Right lobe of liver (tissue), 4 donors: ENCODE measurements at regions not wholly inside any gene's neighbourhood (a gene's known extent, or its start where the extent isn't known, plus 50 kb on each side); places are given as distances from the start of the nearest gene placed in this dataset.

Experiments
- CTCF ChIP-seq, 4 donors: fragments of 200-600 bp in 3 of 4; fragments of 450-650 bp in 1 of 4; IDR thresholded peaks; one replicate each; pipeline versions ENCODE4 v1.5.1 to v1.8.0; 2016 to 2022; ENCODE audit warnings: antibody characterized with exemption in 4 of 4, mild to moderate bottlenecking in 2 of 4
- POLR2A ChIP-seq: fragments of 450-650 bp; IDR thresholded peaks from one replicate; pipeline ENCODE4 v1.6.1; 2017; ENCODE audit warnings: antibody characterized with exemption, mild to moderate bottlenecking
- donor health status: DM: no; HTN: no; CAD: no.
- donor health status: DM: no; HTN: no; CAD: no.
- donor health status: DM: no; HTN: yes; CAD: no.

DNA sequence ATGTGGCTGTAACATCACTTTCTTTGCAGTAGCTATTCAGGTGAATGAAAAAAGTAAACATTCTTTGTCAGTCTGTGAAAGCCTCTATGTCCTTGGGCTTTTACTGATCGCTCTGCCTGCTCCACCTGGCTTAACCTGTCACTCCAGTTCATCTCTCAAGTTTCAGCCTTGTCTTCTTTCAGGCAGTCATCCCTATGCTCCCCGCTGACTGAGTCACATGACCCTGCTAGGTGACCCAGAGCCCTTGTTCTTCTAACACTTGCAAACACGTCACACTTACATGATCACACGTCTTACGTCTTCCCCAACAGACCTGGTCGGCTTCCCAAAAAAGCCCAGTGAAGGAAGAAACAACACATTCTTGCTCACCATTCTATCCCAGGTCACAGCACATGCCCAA is 499.3 kb upstream of the TENM4 start:
- no peak for TF ChIP-seq CTCF (IDR thresholded peaks at IDR 0.05)
- no peak for TF ChIP-seq POLR2A
